ENCODE measurements at regions not wholly inside any gene's neighbourhood (a gene's known extent, or its start where the extent isn't known, plus 50 kb on each side); places are given as distances from the start of the nearest gene placed in this dataset.
"Not testable (repeated sequence)": the region's sequence is repeated elsewhere in the genome, so short reads cannot be mapped to it uniquely, and the experiment has no call there.

GRCh38 chr11:23484146-23484545 lies 623.9 kb upstream of the CCDC179 start:
- H3K27ac Mint-ChIP-seq; H3K4me1 Mint-ChIP-seq (ENCODE audit: low read depth in 2 of 2); H3K27me3 Mint-ChIP-seq; ATAC-seq; DNase-seq (ENCODE audit: low spot score); H3K4me3 Mint-ChIP-seq: not testable (repeated sequence)
- peaks cover 23% of the 10 kb centered on the region for H3K36me3 Mint-ChIP-seq
- H3K9me3 Mint-ChIP-seq, result peaks cover 15% of the 10 kb centered on the region

DNA sequence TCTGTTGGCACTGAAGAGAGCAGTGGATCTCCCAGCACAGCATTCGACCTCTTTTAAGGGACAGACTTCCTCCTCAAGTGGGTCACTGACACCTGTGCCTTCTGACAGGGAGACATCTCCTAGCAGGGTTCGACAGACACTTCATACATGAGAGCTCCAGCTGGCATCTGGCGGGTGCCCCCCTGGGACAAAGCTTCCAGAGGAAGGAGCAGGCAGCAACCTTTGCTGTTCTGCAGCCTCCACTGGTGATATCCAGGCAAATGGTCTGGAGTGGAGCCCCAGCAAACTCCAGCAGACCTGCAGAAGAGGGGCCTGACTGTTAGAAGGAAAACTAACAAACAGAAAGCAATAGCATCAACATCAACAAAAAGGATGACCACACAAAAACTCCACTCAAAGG lies 624.3 kb upstream of the CCDC179 start:
- H3K27me3 Mint-ChIP-seq; H3K4me1 Mint-ChIP-seq (ENCODE audit: low read depth in 2 of 2); ATAC-seq; H3K4me3 Mint-ChIP-seq; H3K27ac Mint-ChIP-seq; DNase-seq (ENCODE audit: low spot score): not testable (repeated sequence)
- H3K9me3 Mint-ChIP-seq, result peaks cover 15% of the 10 kb centered on the region
- H3K36me3 Mint-ChIP-seq, result peaks cover 23% of the 10 kb centered on the region

DNA sequence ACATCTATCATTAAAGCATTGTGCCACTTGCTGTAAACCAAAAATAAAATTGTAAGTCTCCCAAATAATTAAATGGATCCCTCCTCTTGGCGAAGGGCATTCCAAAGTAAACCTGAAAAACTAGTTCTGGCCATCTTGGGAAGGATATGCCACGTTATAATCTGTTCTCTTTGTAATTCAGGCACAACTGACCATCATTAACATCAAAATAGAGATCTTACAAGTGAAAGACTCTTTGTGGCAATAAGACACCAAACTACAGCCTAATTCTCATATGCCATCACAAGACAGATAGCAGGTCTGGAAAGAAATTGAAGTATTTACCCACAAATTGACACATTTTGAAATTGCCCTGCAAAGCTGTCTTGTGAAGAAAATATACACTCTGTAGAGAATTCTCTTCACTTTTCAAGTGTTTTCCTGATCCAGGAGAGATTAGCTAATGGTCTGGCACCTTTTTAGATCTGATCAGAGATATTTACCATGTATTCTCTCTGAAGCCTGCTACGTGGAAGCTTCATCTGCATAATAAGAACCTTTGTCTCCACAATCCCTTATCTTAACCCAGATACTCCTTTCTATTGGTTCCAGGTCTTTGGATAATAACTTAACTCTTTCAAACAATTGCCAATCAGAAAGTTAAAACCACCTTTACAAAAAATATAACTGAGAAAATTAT lies 630.4 kb upstream of the CCDC179 start:
- peaks cover 14% of the 10 kb centered on the region for H3K36me3 Mint-ChIP-seq
- no peak for ATAC-seq
- H3K27me3 Mint-ChIP-seq, result peaks cover 0 to 6% of the 10 kb centered on the region in 2 donors
- H3K4me3 Mint-ChIP-seq, result no peak overlapping the region
- no peak for DNase-seq (ENCODE audit: low spot score)
- H3K27ac Mint-ChIP-seq, result no peak overlapping the region
- H3K9me3 Mint-ChIP-seq, result peaks cover 6% of the 10 kb centered on the region
- H3K4me1 Mint-ChIP-seq (ENCODE audit: low read depth in 2 of 2), result no peaks in the 10 kb centered on the region

DNA sequence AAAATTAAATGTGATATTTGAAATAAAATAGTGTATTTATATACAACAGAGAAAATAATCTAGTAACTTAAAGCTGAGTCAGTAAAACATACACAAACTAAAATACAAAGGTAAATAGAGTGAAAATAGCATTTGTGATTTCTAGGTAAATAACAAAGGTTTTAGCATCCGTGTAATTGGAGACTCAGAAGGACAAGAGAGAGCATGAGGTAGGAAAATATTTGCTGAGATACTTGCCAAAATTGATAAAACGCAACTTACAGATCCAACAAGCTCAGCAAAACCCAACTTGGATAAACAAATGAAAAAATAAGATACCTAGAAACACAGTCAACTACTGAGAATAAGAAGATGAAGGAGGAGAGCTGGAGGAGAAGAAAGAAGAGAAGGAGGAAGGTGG lies 634.7 kb upstream of the CCDC179 start:
- ATAC-seq (no peak), DNase-seq (ENCODE audit: low spot score) (no peak)
- Mint-ChIP-seq H3K9me3 (no peaks in the 10 kb centered on the region), H3K27ac (no peak overlapping the region), H3K27me3 (peaks cover 0 to 6% of the 10 kb centered on the region in 2 donors), H3K36me3 (no peaks in the 10 kb centered on the region), H3K4me1 (ENCODE audit: low read depth in 2 of 2) (no peaks in the 10 kb centered on the region), H3K4me3 (no peak overlapping the region)

- Mint-ChIP-seq H3K36me3 (no peaks in the 10 kb centered on the region), H3K4me3 (no peak overlapping the region), H3K9me3 (no peaks in the 10 kb centered on the region), H3K27ac (no peak overlapping the region), H3K27me3 (peaks cover 0 to 5% of the 10 kb centered on the region in 2 donors), H3K4me1 (ENCODE audit: low read depth in 2 of 2) (no peaks in the 10 kb centered on the region)
- ATAC-seq, result no peak
- no peak for DNase-seq (ENCODE audit: low spot score)
Measured at GRCh38 chr11:23496340-23496739, 636.1 kb upstream of the CCDC179 start.

- Mint-ChIP-seq H3K9me3 (no peaks in the 10 kb centered on the region), H3K27me3 (peaks cover 0 to 2% of the 10 kb centered on the region in 2 donors), H3K36me3 (no peaks in the 10 kb centered on the region), H3K4me3 (no peak overlapping the region), H3K4me1 (ENCODE audit: low read depth in 2 of 2) (no peaks in the 10 kb centered on the region), H3K27ac (no peak overlapping the region)
- DNase-seq (ENCODE audit: low spot score) (no peak), ATAC-seq (no peak)
Measured at GRCh38 chr11:23497040-23497439, 636.8 kb upstream of the CCDC179 start.

DNA sequence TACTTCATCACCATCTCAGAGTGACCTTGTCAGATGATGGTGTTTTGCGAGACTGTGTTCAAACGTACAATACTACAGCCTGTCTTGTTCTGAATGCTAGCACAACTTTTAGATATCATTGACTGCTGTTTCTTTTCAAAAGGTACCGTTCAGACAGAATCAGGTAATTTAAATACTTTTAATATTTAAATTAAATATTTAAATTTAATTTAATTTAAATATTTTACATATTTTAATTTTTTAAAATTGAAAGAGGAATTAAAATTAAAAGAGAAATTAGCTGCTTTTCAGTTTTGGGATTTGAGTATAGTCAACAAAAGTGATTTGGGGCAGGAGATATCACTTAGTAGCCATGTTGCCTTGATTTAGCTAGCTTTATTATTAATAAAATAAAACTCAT lies 642.1 kb upstream of the CCDC179 start:
- Mint-ChIP-seq H3K27me3 (no peaks in the 10 kb centered on the region), H3K36me3 (no peaks in the 10 kb centered on the region), H3K9me3 (no peaks in the 10 kb centered on the region), H3K4me3 (no peak overlapping the region), H3K27ac (no peak overlapping the region), H3K4me1 (ENCODE audit: low read depth in 2 of 2) (no peaks in the 10 kb centered on the region)
- no peak for DNase-seq (ENCODE audit: low spot score)
- ATAC-seq, result no peak

DNA sequence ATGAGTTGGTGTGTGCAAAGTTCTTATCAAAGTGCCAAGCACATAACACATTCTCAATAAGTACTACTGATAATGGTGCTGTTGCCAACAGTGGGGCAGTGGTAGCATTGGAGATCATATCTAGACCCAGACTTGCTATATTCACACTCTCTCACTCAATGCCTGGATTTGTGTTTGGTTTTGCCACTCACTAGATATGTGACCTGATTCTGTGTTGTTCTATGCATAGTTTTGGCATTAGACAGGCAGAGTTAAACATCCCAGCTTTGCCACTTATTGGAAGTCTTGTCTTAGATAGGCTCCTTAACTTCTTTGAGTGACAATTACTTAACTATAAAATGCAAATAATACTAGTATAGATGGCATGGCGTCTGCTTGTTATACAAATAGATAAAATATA lies 642.6 kb upstream of the CCDC179 start:
- ATAC-seq (no peak), DNase-seq (ENCODE audit: low spot score) (no peak)
- Mint-ChIP-seq H3K27me3 (no peaks in the 10 kb centered on the region), H3K4me1 (ENCODE audit: low read depth in 2 of 2) (no peaks in the 10 kb centered on the region), H3K27ac (no peak overlapping the region), H3K9me3 (no peaks in the 10 kb centered on the region), H3K4me3 (no peak overlapping the region), H3K36me3 (no peaks in the 10 kb centered on the region)

- Mint-ChIP-seq H3K4me3 (no peak overlapping the region), H3K4me1 (ENCODE audit: low read depth in 2 of 2) (peaks cover 6 to 8% of the 10 kb centered on the region in 2 donors), H3K27ac (no peak overlapping the region), H3K36me3 (no peaks in the 10 kb centered on the region), H3K27me3 (no peaks in the 10 kb centered on the region), H3K9me3 (peaks cover under 1% of the 10 kb centered on the region)
- DNase-seq (ENCODE audit: low spot score), result no peak
- ATAC-seq, result peak; percentile 78 to 85
Measured at GRCh38 chr11:23509023-23509422, 648.7 kb upstream of the CCDC179 start.

DNA sequence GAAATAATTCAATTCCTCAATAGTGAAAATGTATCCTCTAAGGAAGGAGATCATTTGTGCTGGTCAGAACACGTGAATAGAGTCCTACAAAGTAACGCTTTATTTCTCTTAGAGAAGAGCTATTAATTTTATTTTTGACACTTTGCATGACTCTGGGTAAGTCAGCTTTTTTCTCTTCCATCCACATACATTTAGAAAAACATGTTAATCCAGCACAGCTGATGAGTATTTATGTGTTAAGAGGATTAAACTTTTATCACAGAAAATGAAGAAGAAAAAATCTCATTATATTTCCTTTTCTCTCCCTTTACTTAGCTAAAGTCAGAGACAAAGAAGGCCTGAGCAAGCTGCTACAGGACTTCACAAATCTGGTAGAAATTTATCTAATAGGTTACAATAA lies 649.5 kb upstream of the CCDC179 start:
- H3K9me3 Mint-ChIP-seq, result peaks cover 2% of the 10 kb centered on the region
- no peaks in the 10 kb centered on the region for H3K27me3 Mint-ChIP-seq
- no peak overlapping the region for H3K27ac Mint-ChIP-seq
- peaks cover 6 to 8% of the 10 kb centered on the region in 2 donors for H3K4me1 Mint-ChIP-seq (ENCODE audit: low read depth in 2 of 2)
- no peaks in the 10 kb centered on the region for H3K36me3 Mint-ChIP-seq
- no peak overlapping the region for H3K4me3 Mint-ChIP-seq
- ATAC-seq (no peak), DNase-seq (ENCODE audit: low spot score) (no peak)

- peaks cover 0 to 6% of the 10 kb centered on the region in 2 donors for H3K27me3 Mint-ChIP-seq
- no peaks in the 10 kb centered on the region for H3K4me1 Mint-ChIP-seq (ENCODE audit: low read depth in 2 of 2)
- no peaks in the 10 kb centered on the region for H3K9me3 Mint-ChIP-seq
- ATAC-seq, result no peak
- no peaks in the 10 kb centered on the region for H3K36me3 Mint-ChIP-seq
- H3K4me3 Mint-ChIP-seq, result no peak overlapping the region
- no peak for DNase-seq (ENCODE audit: low spot score)
- H3K27ac Mint-ChIP-seq, result no peak overlapping the region
Measured at GRCh38 chr11:23519194-23519593, 658.9 kb upstream of the CCDC179 start.

DNA sequence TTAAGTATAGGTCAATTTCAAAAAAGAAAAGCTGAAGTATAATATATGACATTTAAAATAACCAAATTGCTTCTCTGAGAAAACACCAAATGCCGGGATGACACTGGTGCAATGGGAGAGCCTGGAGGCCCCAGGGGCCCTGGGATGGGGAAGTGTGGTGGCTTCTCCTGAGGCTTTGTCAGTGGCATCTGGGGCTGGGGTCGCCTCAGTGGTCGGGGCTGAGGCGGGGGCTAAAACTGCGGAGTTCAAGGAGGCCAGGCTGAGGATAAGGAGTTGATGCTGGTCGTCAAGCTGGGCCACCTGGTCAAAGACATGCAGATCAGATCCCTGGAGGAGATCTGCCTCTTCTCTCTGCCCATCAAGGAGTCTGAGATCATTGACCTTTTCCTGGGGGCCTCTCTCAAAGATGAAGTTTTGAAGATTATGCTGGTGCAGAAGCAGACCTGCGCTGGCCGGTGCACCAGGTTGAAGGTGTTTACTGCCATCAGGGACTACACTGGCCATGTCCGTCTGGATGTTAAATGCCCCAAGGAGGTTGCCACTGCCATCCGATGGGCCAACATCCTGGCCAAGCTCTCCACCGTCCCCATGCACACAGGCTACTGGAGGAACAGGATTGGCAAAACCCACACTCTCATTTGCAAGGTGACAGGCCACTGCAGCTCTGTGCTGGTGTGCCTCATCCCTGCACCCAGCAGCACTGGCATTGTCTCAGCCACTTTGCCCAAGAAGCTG lies 660.1 kb upstream of the CCDC179 start:
- Mint-ChIP-seq H3K27me3 (peaks cover 0 to 6% of the 10 kb centered on the region in 2 donors), H3K9me3 (no peaks in the 10 kb centered on the region), H3K36me3 (no peaks in the 10 kb centered on the region), H3K27ac (no peak overlapping the region), H3K4me1 (ENCODE audit: low read depth in 2 of 2) (no peaks in the 10 kb centered on the region), H3K4me3 (no peak overlapping the region)
- peak in 1 of 2 donors; percentile 15 for ATAC-seq
- no peak for DNase-seq (ENCODE audit: low spot score)

- Mint-ChIP-seq H3K27me3 (no peaks in the 10 kb centered on the region), H3K4me3 (no peak overlapping the region), H3K27ac (no peak overlapping the region), H3K4me1 (ENCODE audit: low read depth in 2 of 2) (peaks cover 10 to 14% of the 10 kb centered on the region in 2 donors), H3K36me3 (peaks cover 7% of the 10 kb centered on the region), H3K9me3 (peaks cover 2% of the 10 kb centered on the region)
- no peak for DNase-seq (ENCODE audit: low spot score)
- ATAC-seq, result no peak
Measured at GRCh38 chr11:23536907-23537306, 676.6 kb upstream of the CCDC179 start.

- H3K4me3 Mint-ChIP-seq, result peak overlapping the region; percentile 38
- H3K27ac Mint-ChIP-seq, result peak overlapping the region; percentile 9 to 19
- no peaks in the 10 kb centered on the region for H3K27me3 Mint-ChIP-seq
- peaks cover 10 to 22% of the 10 kb centered on the region in 2 donors for H3K4me1 Mint-ChIP-seq (ENCODE audit: low read depth in 2 of 2)
- peaks cover 7% of the 10 kb centered on the region for H3K36me3 Mint-ChIP-seq
- no peak for ATAC-seq
- peaks cover 2% of the 10 kb centered on the region for H3K9me3 Mint-ChIP-seq
- no peak for DNase-seq (ENCODE audit: low spot score)
Measured at GRCh38 chr11:23539556-23539955, 679.3 kb upstream of the CCDC179 start.
